ENCODE measurements at regions not wholly inside any gene's neighbourhood (a gene's known extent, or its start where the extent isn't known, plus 50 kb on each side); places are given as distances from the start of the nearest gene placed in this dataset.

- intact Hi-C loops (cut with micrococcal nuclease) (no loop called here), dilution Hi-C loops (cut with HindIII; ENCODE audit: low sequenced_read_pairs, unreplicated experiment) (no loop called here), in situ Hi-C loops (cut with MboI; ENCODE audit: low sequenced_read_pairs) (no loop called here)
- Histone ChIP-seq H2AFZ (replicated peaks; ENCODE audit: low read length, poor library complexity) (no peak overlapping the region), H3K4me2 (ENCODE audit: low read depth, low read length) (no peak overlapping the region), H3K4me3 (ENCODE audit: insufficient read depth, low read depth, low read length) (no peak overlapping the region), H3K27ac (ENCODE audit: insufficient read depth, low read length) (no peak overlapping the region), H2BK15ac (ENCODE audit: low read depth, low read length) (no peak overlapping the region), H3K36me3 (ENCODE audit: control insufficient read depth, insufficient read depth, low read length) (no peaks in the 10 kb centered on the region), H3K9me3 (ENCODE audit: control insufficient read depth, insufficient read depth, low read length) (no peaks in the 10 kb centered on the region), H3K4me1 (ENCODE audit: control insufficient read depth, insufficient read depth, low read length) (peaks cover 9% of the 10 kb centered on the region), H3K27me3 (ENCODE audit: control insufficient read depth, insufficient read depth, low read length) (peaks cover 9% of the 10 kb centered on the region; the same call in 1 of the 2 replicates), H4K91ac (ENCODE audit: insufficient read depth, low read depth, low read length) (no peak overlapping the region), H2AK5ac (ENCODE audit: low read depth, low read length) (no peak overlapping the region), H3K9ac (ENCODE audit: low read depth, low read length) (no peak overlapping the region), H3K9me1 (ENCODE audit: insufficient read depth, low read length) (0 out of 2 replicates have a peak, but pooled peaks cover 5% of the 10 kb centered on the region), H3K79me1 (ENCODE audit: low read depth in 1 of 2, low read length in 2 of 2) (no peaks in the 10 kb centered on the region), H4K20me1 (ENCODE audit: insufficient read depth, low read length) (no peaks in the 10 kb centered on the region), H2BK20ac (ENCODE audit: low read depth, low read length) (no peak overlapping the region), H3K23ac (ENCODE audit: low read depth, low read length) (no peak overlapping the region), H3K56ac (ENCODE audit: extremely low read depth, insufficient read depth, low read length) (no peak overlapping the region), H4K5ac (ENCODE audit: low read depth, low read length) (no peak overlapping the region), H2BK120ac (ENCODE audit: low read depth, low read length) (no peak overlapping the region), H2BK5ac (ENCODE audit: low read depth, low read length, poor library complexity, severe bottlenecking) (no peak overlapping the region), H3K14ac (replicated peaks; ENCODE audit: low read depth, low read length) (no peak overlapping the region), H3K4ac (ENCODE audit: low read depth, low read length) (no peak overlapping the region), H3K18ac (ENCODE audit: low read depth, low read length) (no peak overlapping the region), H4K8ac (ENCODE audit: low read depth in 2 of 2, low read length in 2 of 2) (no peak overlapping the region), H2AK9ac (replicated peaks; ENCODE audit: low read depth, low read length, poor library complexity) (no peak overlapping the region)
- POLR2A ChIA-PET (ENCODE audit: unreplicated experiment): no interaction called here
- TF ChIP-seq ELK1 (IDR thresholded peaks at IDR 0.05; ENCODE audit: borderline replicate concordance, low read depth, low read length): no peak
- no peak for TF ChIP-seq SMC3 (IDR thresholded peaks at IDR 0.05; ENCODE audit: low read depth, low read length)
- no peak for TF ChIP-seq FOS (IDR thresholded peaks at IDR 0.05; ENCODE audit: low read depth, low read length)
- TF ChIP-seq CHD1 (IDR thresholded peaks at IDR 0.05; ENCODE audit: low read depth, low read length): no peak
- TF ChIP-seq RCOR1 (IDR thresholded peaks at IDR 0.05; ENCODE audit: insufficient replicate concordance, low read length): no peak
- TF ChIP-seq MAFK (IDR thresholded peaks at IDR 0.05; ENCODE audit: low read depth, low read length): no peak
- no peak for TF ChIP-seq CTCF (conservative IDR thresholded peaks at IDR 0.05; ENCODE audit: low read depth, low read length)
- TF ChIP-seq NFE2L2 (IDR thresholded peaks at IDR 0.05; ENCODE audit: low read depth, low read length): no peak
- no peak for TF ChIP-seq RAD21 (IDR thresholded peaks at IDR 0.05; ENCODE audit: low read length)
- CTCF ChIA-PET: no interaction called here
- BruUV-seq (replicated peaks): no TSS peak
- no peak for ATAC-seq (ENCODE audit: low read depth)
- DNase-seq: no peak
Observed at GRCh38 chrX:69022430-69022829, 142.8 kb downstream of the PJA1 start.

Measured in IMR-90 (cell line).